ENCODE measurements at regions not wholly inside any gene's neighbourhood (a gene's known extent, or its start where the extent isn't known, plus 50 kb on each side); places are given as distances from the start of the nearest gene placed in this dataset.

DNA sequence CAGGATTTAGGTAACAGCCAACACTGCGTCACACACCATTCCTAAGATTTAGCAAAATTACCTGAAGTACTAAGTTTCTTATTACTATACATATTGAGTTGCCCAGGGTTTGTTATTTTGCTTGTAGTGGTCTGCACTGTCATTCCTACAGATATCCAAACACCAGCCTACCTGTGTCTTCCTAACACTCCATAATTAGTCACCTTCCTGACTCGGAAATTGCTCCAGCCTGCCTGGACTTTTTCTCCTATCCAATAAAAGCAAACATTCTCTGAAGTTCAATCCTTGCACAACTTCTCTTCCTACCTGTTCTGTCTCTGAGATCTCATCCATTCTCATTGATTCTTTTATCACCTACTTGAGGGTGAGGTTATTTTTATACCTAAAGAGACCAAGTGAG, 243.9 kb downstream of the NR2F1-AS1 start:
- no peaks in the 10 kb centered on the region for H3K27me3 ChIP-seq (ENCODE audit: control insufficient read depth in 2 of 2, insufficient read depth in 2 of 2, low read length in 2 of 2)
- no peaks in the 10 kb centered on the region for H3K9me1 ChIP-seq (replicated peaks; ENCODE audit: control insufficient read depth, extremely low read depth, insufficient read depth, low read length)
- ChIA-PET CTCF (no interaction called here), POLR2A (no interaction called here)
- H2AFZ ChIP-seq (ENCODE audit: low read depth, low read length) = no peak overlapping the region
- H3K79me2 ChIP-seq (ENCODE audit: control insufficient read depth, insufficient read depth, low read length) = no peaks in the 10 kb centered on the region
- no peak overlapping the region for H3K4me3 ChIP-seq (replicated peaks in 1 of 3; ENCODE audit: insufficient read depth in 1 of 3, low read depth in 1 of 3, low read length in 3 of 3)
- H4K20me1 ChIP-seq (replicated peaks; ENCODE audit: control insufficient read depth, extremely low read depth, insufficient read depth, low read length) = no peaks in the 10 kb centered on the region
- no TSS peak for BruUV-seq (replicated peaks)
- intact Hi-C loops (cut with micrococcal nuclease) (no loop called here), dilution Hi-C loops (cut with MboI; ENCODE audit: extremely low pct_ligation_motif_present, low sequenced_read_pairs) (no loop called here)
- H3K9me3 ChIP-seq (replicated peaks; ENCODE audit: control insufficient read depth, insufficient read depth, low read length) = no peaks in the 10 kb centered on the region
- FAIRE-seq (no peak), DNase-seq (ENCODE audit: low read depth, low spot score) (no peak)
- H3K36me3 ChIP-seq (ENCODE audit: control insufficient read depth in 2 of 2, extremely low read depth in 1 of 2, insufficient read depth in 2 of 2, low read length in 2 of 2) = no peaks in the 10 kb centered on the region
- H3K27ac ChIP-seq (ENCODE audit: insufficient read depth, low read depth, low read length) = no peak overlapping the region
- no peak overlapping the region for H3K4me2 ChIP-seq (ENCODE audit: insufficient read depth, low read length)
- no peaks in the 10 kb centered on the region for H3K4me1 ChIP-seq (ENCODE audit: control insufficient read depth, extremely low read depth, insufficient read depth, low read length)
- TF ChIP-seq, protein P1, sequence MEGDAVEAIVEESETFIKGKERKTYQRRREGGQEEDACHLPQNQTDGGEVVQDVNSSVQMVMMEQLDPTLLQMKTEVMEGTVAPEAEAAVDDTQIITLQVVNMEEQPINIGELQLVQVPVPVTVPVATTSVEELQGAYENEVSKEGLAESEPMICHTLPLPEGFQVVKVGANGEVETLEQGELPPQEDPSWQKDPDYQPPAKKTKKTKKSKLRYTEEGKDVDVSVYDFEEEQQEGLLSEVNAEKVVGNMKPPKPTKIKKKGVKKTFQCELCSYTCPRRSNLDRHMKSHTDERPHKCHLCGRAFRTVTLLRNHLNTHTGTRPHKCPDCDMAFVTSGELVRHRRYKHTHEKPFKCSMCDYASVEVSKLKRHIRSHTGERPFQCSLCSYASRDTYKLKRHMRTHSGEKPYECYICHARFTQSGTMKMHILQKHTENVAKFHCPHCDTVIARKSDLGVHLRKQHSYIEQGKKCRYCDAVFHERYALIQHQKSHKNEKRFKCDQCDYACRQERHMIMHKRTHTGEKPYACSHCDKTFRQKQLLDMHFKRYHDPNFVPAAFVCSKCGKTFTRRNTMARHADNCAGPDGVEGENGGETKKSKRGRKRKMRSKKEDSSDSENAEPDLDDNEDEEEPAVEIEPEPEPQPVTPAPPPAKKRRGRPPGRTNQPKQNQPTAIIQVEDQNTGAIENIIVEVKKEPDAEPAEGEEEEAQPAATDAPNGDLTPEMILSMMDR (IDR thresholded peaks at IDR 0.05; ENCODE audit: extremely low read depth in 1 of 2, insufficient read depth in 1 of 2, low read depth in 1 of 2, low read length in 2 of 2) = no peak
- no peak for TF ChIP-seq FOS (IDR thresholded peaks at IDR 0.05; ENCODE audit: borderline replicate concordance, insufficient read depth, low read length)
- H3K9ac ChIP-seq (replicated peaks; ENCODE audit: extremely low read depth, insufficient read depth, low read length) = no peak overlapping the region

DNA sequence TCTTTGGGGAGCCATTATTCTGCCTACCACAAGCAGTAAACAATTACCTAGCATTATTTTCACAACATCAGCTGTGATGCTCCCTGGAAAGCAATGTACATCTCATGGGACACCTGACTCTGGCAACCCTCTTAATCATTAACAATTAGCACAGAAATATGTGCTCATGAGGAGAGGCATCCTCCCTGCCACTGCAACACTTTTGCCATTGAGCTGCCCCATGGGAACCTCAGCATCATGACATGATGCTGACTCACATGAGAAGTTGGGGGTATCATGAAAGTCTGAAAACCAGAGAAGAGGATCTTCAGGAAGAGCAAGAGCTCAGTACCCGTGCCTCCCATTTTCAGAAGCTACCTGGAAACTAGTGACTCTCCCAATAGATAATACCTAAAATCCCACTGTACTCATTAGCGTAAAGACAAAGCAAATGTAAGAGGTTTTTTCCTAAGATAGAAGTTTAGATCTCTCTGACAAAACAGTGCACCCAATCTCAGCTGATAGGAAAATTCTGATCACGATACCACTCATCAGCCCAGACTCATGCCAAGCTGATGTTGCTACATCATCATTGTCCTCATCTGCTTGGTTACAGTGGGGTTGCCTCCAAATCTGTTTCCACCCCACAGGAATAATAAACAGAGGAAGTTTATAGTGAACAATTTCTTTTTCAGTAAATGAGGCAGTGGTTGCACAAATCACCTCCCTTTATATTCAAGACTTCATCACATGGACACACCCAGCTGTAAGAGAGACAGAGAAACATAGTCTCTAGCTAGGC, 244.5 kb downstream of the NR2F1-AS1 start:
- Histone ChIP-seq H3K4me3 (replicated peaks in 1 of 3; ENCODE audit: insufficient read depth in 1 of 3, low read depth in 1 of 3, low read length in 3 of 3) (no peak overlapping the region), H3K9me1 (replicated peaks; ENCODE audit: control insufficient read depth, extremely low read depth, insufficient read depth, low read length) (no peaks in the 10 kb centered on the region), H3K9me3 (replicated peaks; ENCODE audit: control insufficient read depth, insufficient read depth, low read length) (no peaks in the 10 kb centered on the region), H3K27ac (ENCODE audit: insufficient read depth, low read depth, low read length) (no peak overlapping the region), H3K9ac (replicated peaks; ENCODE audit: extremely low read depth, insufficient read depth, low read length) (no peak overlapping the region), H3K27me3 (ENCODE audit: control insufficient read depth in 2 of 2, insufficient read depth in 2 of 2, low read length in 2 of 2) (no peaks in the 10 kb centered on the region), H2AFZ (ENCODE audit: low read depth, low read length) (no peak overlapping the region), H3K79me2 (ENCODE audit: control insufficient read depth, insufficient read depth, low read length) (no peaks in the 10 kb centered on the region), H3K4me2 (ENCODE audit: insufficient read depth, low read length) (no peak overlapping the region), H4K20me1 (replicated peaks; ENCODE audit: control insufficient read depth, extremely low read depth, insufficient read depth, low read length) (no peaks in the 10 kb centered on the region), H3K4me1 (ENCODE audit: control insufficient read depth, extremely low read depth, insufficient read depth, low read length) (no peaks in the 10 kb centered on the region), H3K36me3 (ENCODE audit: control insufficient read depth in 2 of 2, extremely low read depth in 1 of 2, insufficient read depth in 2 of 2, low read length in 2 of 2) (no peaks in the 10 kb centered on the region)
- DNase-seq (ENCODE audit: low read depth, low spot score) (no peak), FAIRE-seq (no peak)
- dilution Hi-C loops (cut with MboI; ENCODE audit: extremely low pct_ligation_motif_present, low sequenced_read_pairs) (no loop called here), intact Hi-C loops (cut with micrococcal nuclease) (no loop called here)
- CTCF ChIA-PET = no interaction called here
- BruUV-seq (replicated peaks) = no TSS peak
- TF ChIP-seq EZH2 (IDR thresholded peaks at IDR 0.05; ENCODE audit: borderline replicate concordance, low read depth, low read length, severe bottlenecking) (no peak), MYC (IDR thresholded peaks at IDR 0.05; ENCODE audit: low read depth, low read length) (no peak), GATA2 (IDR thresholded peaks at IDR 0.05; ENCODE audit: insufficient read depth, insufficient read length, low read depth, low read length) (no peak), JUN (IDR thresholded peaks at IDR 0.05; ENCODE audit: borderline replicate concordance, insufficient read depth, insufficient read length, low read depth) (no peak), POLR2A (IDR thresholded peaks at IDR 0.05; ENCODE audit: low read depth, low read length) (no peak), POLR2AphosphoS5 (IDR thresholded peaks at IDR 0.05; ENCODE audit: insufficient read depth, low read depth, low read length) (no peak), FOS (IDR thresholded peaks at IDR 0.05; ENCODE audit: borderline replicate concordance, insufficient read depth, low read length) (no peak)
- TF ChIP-seq, protein P1 (IDR thresholded peaks at IDR 0.05; ENCODE audit: extremely low read depth in 1 of 2, insufficient read depth in 1 of 2, low read depth in 1 of 2, low read length in 2 of 2) = no peak
- TF ChIP-seq, protein P2, sequence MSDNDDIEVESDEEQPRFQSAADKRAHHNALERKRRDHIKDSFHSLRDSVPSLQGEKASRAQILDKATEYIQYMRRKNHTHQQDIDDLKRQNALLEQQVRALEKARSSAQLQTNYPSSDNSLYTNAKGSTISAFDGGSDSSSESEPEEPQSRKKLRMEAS (IDR thresholded peaks at IDR 0.05; ENCODE audit: insufficient read depth, insufficient read length) = no peak
- POLR2A ChIA-PET = no interaction called here

All from endothelial cell of umbilical vein (primary cell).